B cell (primary cell): ENCODE measurements at regions not wholly inside any gene's neighbourhood (a gene's known extent, or its start where the extent isn't known, plus 50 kb on each side); places are given as distances from the start of the nearest gene placed in this dataset.

Experiments used
- ATAC-seq: fragments of 200-7000 bp; cut with Tn5 transposase; one replicate; pipeline ENCODE4 v1.10.0; 2021; ENCODE audit warnings: low read depth, mild to moderate bottlenecking, moderate number of reproducible peaks, moderate library complexity
- CTCF ChIA-PET: fragments of 350-600 bp; sonication (Branson Sonifier 250); formaldehyde crosslinking; loops from one replicate; lab custom pipeline; 2021; ENCODE audit warnings: antibody characterized with exemption, inconsistent platforms; lab: Charles Lee
- POLR2A ChIA-PET: fragments of 350-600 bp; sonication (Branson Sonifier 250); formaldehyde crosslinking; loops from one replicate; lab custom pipeline; 2021; ENCODE audit warnings: antibody characterized with exemption; lab: Charles Lee
- DNase-seq: peaks from one replicate; pipeline ENCODE4 v3.0.0; 2013
- H2AFZ ChIP-seq: 2 replicates; pipeline ENCODE4 v1.6.1; 2012; ENCODE audit warnings: mild to moderate bottlenecking, low read depth, low read length; ENCODE audit not compliant: insufficient read depth, poor library complexity, severe bottlenecking
- H3K27ac ChIP-seq, 2 donors: 1 replicate in 1 of 2; 2 replicates in 1 of 2; pipeline ENCODE4 v1.5.1; 2012 to 2013; ENCODE audit warnings: low read length in 2 of 2, mild to moderate bottlenecking in 2 of 2, moderate library complexity in 1 of 2
- H3K27me3 ChIP-seq, 4 experiments: fragments of 200-600 bp in 1 of 4; sonication (generic) in 1 of 4; replicated peaks in 1 of 4; 1 replicate in 2 of 4; 2 replicates in 2 of 4; pipeline versions ENCODE4 v1.6.1 to v1.7.0; 2013 to 2016; ENCODE audit warnings: low read length in 3 of 4, mild to moderate bottlenecking in 2 of 4, mixed read lengths in 1 of 4, moderate library complexity in 1 of 4; ENCODE audit not compliant: insufficient read depth in 4 of 4, control insufficient read depth in 3 of 4; ENCODE audit errors: control extremely low read depth in 1 of 4
- H3K36me3 ChIP-seq, 2 experiments: replicated peaks in 1 of 2; 1 replicate in 1 of 2; 2 replicates in 1 of 2; pipeline versions ENCODE4 v1.6.1 to v1.7.1; 2013; ENCODE audit warnings: low read length in 1 of 2; ENCODE audit not compliant: insufficient read depth in 2 of 2, control insufficient read depth in 1 of 2; ENCODE audit errors: control extremely low read depth in 1 of 2, extremely low read depth in 1 of 2
- H3K4me1 ChIP-seq, 2 donors: fragments of 200-600 bp in 1 of 2; sonication (generic) in 1 of 2; 1 replicate in 1 of 2; 2 replicates in 1 of 2; pipeline versions ENCODE4 v1.5.1 to v1.6.1; 2013 to 2017; ENCODE audit warnings: low read length in 2 of 2; ENCODE audit not compliant: control insufficient read depth in 2 of 2, insufficient read depth in 2 of 2
- H3K4me2 ChIP-seq: replicated peaks from 2 replicates; pipeline ENCODE3; 2012; ENCODE audit warnings: mild to moderate bottlenecking, low read depth, low read length; ENCODE audit not compliant: poor library complexity, severe bottlenecking
- H3K4me3 ChIP-seq, 5 experiments: fragments of 200-600 bp in 1 of 5; sonication (generic) in 1 of 5; 1 replicate in 3 of 5; 2 replicates in 2 of 5; pipeline versions ENCODE4 v1.5.1 to v1.7.0; 2011 to 2016; ENCODE audit warnings: low read length in 4 of 5, mild to moderate bottlenecking in 4 of 5, low read depth in 2 of 5, control low read depth in 1 of 5, moderate library complexity in 1 of 5; ENCODE audit not compliant: insufficient read depth in 1 of 5; ENCODE audit errors: control extremely low read depth in 1 of 5, extremely low read depth in 1 of 5
- H3K79me2 ChIP-seq: fragments of 200-600 bp; sonication (generic); one replicate; pipeline ENCODE4 v1.6.0; 2016; ENCODE audit warnings: low read length; ENCODE audit not compliant: control insufficient read depth, insufficient read depth
- H3K9ac ChIP-seq: fragments of 200-600 bp; sonication (generic); 2 replicates; pipeline ENCODE4 v1.6.1; 2017; ENCODE audit warnings: mild to moderate bottlenecking, low read length, moderate library complexity
- H3K9me3 ChIP-seq, 3 donors: one replicate each; pipeline versions ENCODE4 v1.6.1 to v1.7.1; 2013; ENCODE audit warnings: low read length in 2 of 3; ENCODE audit not compliant: control insufficient read depth in 2 of 3, insufficient read depth in 1 of 3; ENCODE audit errors: control extremely low read depth in 1 of 3
- H4K20me1 ChIP-seq: 2 replicates; pipeline ENCODE4 v1.6.0; 2012; ENCODE audit warnings: mild to moderate bottlenecking, low read length; ENCODE audit not compliant: insufficient read depth, control insufficient read depth, poor library complexity, severe bottlenecking
- H3K27ac Mint-ChIP-seq: one replicate; pipeline ENCODE4 v1.8.0; 2021; ENCODE audit warnings: mixed read lengths
- H3K27me3 Mint-ChIP-seq: one replicate; pipeline ENCODE4 v1.8.0; 2021; ENCODE audit warnings: mixed read lengths
- H3K4me1 Mint-ChIP-seq: one replicate; pipeline ENCODE4 v1.8.0; 2021; ENCODE audit warnings: mixed read lengths
- H3K4me3 Mint-ChIP-seq: one replicate; pipeline ENCODE4 v1.8.0; 2021; ENCODE audit warnings: mixed read lengths
- H3K9me3 Mint-ChIP-seq: one replicate; pipeline ENCODE4 v1.8.0; 2022; ENCODE audit warnings: mixed read lengths; ENCODE audit not compliant: insufficient read depth
- CTCF ChIP-seq: fragments of 200-600 bp; IDR thresholded peaks from one replicate; pipeline ENCODE4 v1.8.0; 2022; ENCODE audit warnings: antibody characterized with exemption, mild to moderate bottlenecking
- EZH2 ChIP-seq: IDR thresholded peaks from 2 replicates; pipeline ENCODE4 v1.6.1; 2012; ENCODE audit warnings: borderline replicate concordance, low read depth, mild to moderate bottlenecking, moderate library complexity, low read length; ENCODE audit not compliant: insufficient read depth, poor library complexity, severe bottlenecking
- WGBS: methylation state at CpG from one replicate; pipeline ENCODE4 v1.1.5; 2013; ENCODE audit warnings: missing lambda C conversion rate; ENCODE audit not compliant: insufficient coverage; 5-methylcytosine and 5-hydroxymethylcytosine counted together
- intact Hi-C: fragments of 100-400 bp; cut with micrococcal nuclease; formaldehyde crosslinking; loops from one replicate; pipeline ENCODE4 v1.10.0; 2022

- H3K36me3 ChIP-seq = no peaks in the 10 kb centered on the region
- ChIA-PET CTCF (no interaction called here), POLR2A (no interaction called here)
- TF ChIP-seq CTCF (no peak), EZH2 (no peak)
- intact Hi-C loops = no loop called here
- ATAC-seq (no peak), DNase-seq (no peak)
- no peak overlapping the region for H3K4me3 ChIP-seq
- no peaks in the 10 kb centered on the region for H3K4me1 ChIP-seq
- Mint-ChIP-seq H3K4me1 (no peaks in the 10 kb centered on the region), H3K27ac (no peak overlapping the region), H3K27me3 (no peaks in the 10 kb centered on the region), H3K4me3 (no peak overlapping the region), H3K9me3 (peaks cover 5% of the 10 kb centered on the region)
- no peaks in the 10 kb centered on the region for H3K79me2 ChIP-seq
- no peaks in the 10 kb centered on the region for H4K20me1 ChIP-seq
- H2AFZ ChIP-seq = no peak overlapping the region
- H3K27me3 ChIP-seq = no peaks in the 10 kb centered on the region
- H3K27ac ChIP-seq = no peak overlapping the region
- WGBS = no CpG with 5 or more reads among the region's 2 CpGs
- H3K4me2 ChIP-seq = no peak overlapping the region
- peaks cover 0 to 2% (median 0%) of the 10 kb centered on the region in 3 donors for H3K9me3 ChIP-seq
- H3K9ac ChIP-seq = no peak overlapping the region
These were observed 554.4 kb downstream of the FBXO15 start for GRCh38 chr18:73593207-73593606.

- CTCF ChIA-PET = no interaction called here
- Histone ChIP-seq H3K27me3 (no peaks in the 10 kb centered on the region), H3K9ac (no peak overlapping the region), H4K20me1 (no peaks in the 10 kb centered on the region), H3K4me1 (no peaks in the 10 kb centered on the region), H2AFZ (no peak overlapping the region), H3K36me3 (no peaks in the 10 kb centered on the region), H3K4me2 (no peak overlapping the region), H3K4me3 (no peak overlapping the region), H3K27ac (no peak overlapping the region), H3K79me2 (no peaks in the 10 kb centered on the region), H3K9me3 (no peaks in the 10 kb centered on the region)
- DNase-seq (no peak), ATAC-seq (no peak)
- intact Hi-C loops = no loop called here
- TF ChIP-seq CTCF (no peak), EZH2 (no peak)
- H3K4me1 Mint-ChIP-seq = no peaks in the 10 kb centered on the region
- H3K27me3 Mint-ChIP-seq = no peaks in the 10 kb centered on the region
- whole genome bisulfite sequencing = no CpG with 5 or more reads among the region's 4 CpGs
- POLR2A ChIA-PET = no interaction called here
- no peak overlapping the region for H3K27ac Mint-ChIP-seq
- H3K4me3 Mint-ChIP-seq = no peak overlapping the region
- H3K9me3 Mint-ChIP-seq = no peaks in the 10 kb centered on the region
These were observed 556.7 kb downstream of the FBXO15 start for GRCh38 chr18:73590950-73591349.
